ENCODE measurements at regions not wholly inside any gene's neighbourhood (a gene's known extent, or its start where the extent isn't known, plus 50 kb on each side); places are given as distances from the start of the nearest gene placed in this dataset.

GRCh38 chr4:111664308-111664945, 480.8 kb upstream of the FAM241A start:
- in situ Hi-C loops (cut with MboI), result no loop called here
- H3K9me3 ChIP-seq (replicated peaks; ENCODE audit: control insufficient read depth, insufficient read depth, low read depth, low read length), result no peaks in the 10 kb centered on the region
- FAIRE-seq (no peak), DNase-seq (ENCODE audit: extremely low read depth in 1 of 4, low spot score in 3 of 4) (no peak), ATAC-seq (no peak)
- ChIA-PET POLR2A (no interaction called here), CTCF (ENCODE audit: low intra/inter-chr PET ratio) (no interaction called here)
- no peaks in the 10 kb centered on the region for H3K9me1 ChIP-seq (ENCODE audit: control insufficient read depth, insufficient read depth, low read length)
- no peaks in the 10 kb centered on the region for H3K27me3 ChIP-seq (ENCODE audit: control insufficient read depth in 2 of 2, insufficient read depth in 2 of 2, low read length in 2 of 2)
- H3K4me3 ChIP-seq, result no peak overlapping the region
- no peaks in the 10 kb centered on the region for H3K36me3 ChIP-seq (ENCODE audit: control insufficient read depth, insufficient read depth, low read length)
- H3K79me2 ChIP-seq (ENCODE audit: control insufficient read depth, insufficient read depth, low read length), result no peaks in the 10 kb centered on the region
- no peak overlapping the region for H3K9ac ChIP-seq (ENCODE audit: insufficient read depth in 1 of 2, low read depth in 2 of 2, low read length in 2 of 2)
- H4K20me1 ChIP-seq (replicated peaks; ENCODE audit: control insufficient read depth, insufficient read depth, low read length), result no peaks in the 10 kb centered on the region
- no TSS peak for BruUV-seq (replicated peaks)
- H3K27ac ChIP-seq (ENCODE audit: extremely low read depth, low read depth, low read length), result no peak overlapping the region
- 0% methylated on average over 1 of the region's 1 CpG for WGBS (ENCODE audit: insufficient coverage, low coverage, missing lambda C conversion rate)
- intact Hi-C loops (cut with micrococcal nuclease), result no loop called here
- H3K4me1 ChIP-seq (replicated peaks in 1 of 2; ENCODE audit: control insufficient read depth in 2 of 2, insufficient read depth in 2 of 2, low read length in 2 of 2), result no peaks in the 10 kb centered on the region
- H3K4me2 ChIP-seq (ENCODE audit: insufficient read depth, low read length), result no peak overlapping the region
- H2AFZ ChIP-seq (ENCODE audit: low read depth, low read length), result no peak overlapping the region
- TF ChIP-seq, protein P1, sequence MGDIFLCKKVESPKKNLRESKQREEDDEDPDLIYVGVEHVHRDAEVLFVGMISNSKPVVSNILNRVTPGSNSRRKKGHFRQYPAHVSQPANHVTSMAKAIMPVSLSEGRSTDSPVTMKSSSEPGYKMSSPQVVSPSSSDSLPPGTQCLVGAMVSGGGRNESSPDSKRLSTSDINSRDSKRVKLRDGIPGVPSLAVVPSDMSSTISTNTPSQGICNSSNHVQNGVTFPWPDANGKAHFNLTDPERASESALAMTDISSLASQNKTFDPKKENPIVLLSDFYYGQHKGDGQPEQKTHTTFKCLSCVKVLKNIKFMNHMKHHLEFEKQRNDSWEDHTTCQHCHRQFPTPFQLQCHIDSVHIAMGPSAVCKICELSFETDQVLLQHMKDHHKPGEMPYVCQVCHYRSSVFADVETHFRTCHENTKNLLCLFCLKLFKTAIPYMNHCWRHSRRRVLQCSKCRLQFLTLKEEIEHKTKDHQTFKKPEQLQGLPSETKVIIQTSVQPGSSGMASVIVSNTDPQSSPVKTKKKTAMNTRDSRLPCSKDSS (IDR thresholded peaks at IDR 0.05; ENCODE audit: low read depth, partially characterized antibody), result no peak
- no peak for TF ChIP-seq NR2F6 (CRISPR knock-in tag; IDR thresholded peaks at IDR 0.05)
- TF ChIP-seq, protein P2, sequence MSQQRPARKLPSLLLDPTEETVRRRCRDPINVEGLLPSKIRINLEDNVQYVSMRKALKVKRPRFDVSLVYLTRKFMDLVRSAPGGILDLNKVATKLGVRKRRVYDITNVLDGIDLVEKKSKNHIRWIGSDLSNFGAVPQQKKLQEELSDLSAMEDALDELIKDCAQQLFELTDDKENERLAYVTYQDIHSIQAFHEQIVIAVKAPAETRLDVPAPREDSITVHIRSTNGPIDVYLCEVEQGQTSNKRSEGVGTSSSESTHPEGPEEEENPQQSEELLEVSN (IDR thresholded peaks at IDR 0.05; ENCODE audit: borderline replicate concordance in 1 of 2, extremely low read depth in 1 of 2, insufficient read depth in 1 of 2, insufficient read length in 1 of 2, low read depth in 1 of 2, low read length in 1 of 2, poor library complexity in 1 of 2, severe bottlenecking in 1 of 2), result no peak
- TF ChIP-seq NFRKB (IDR thresholded peaks at IDR 0.05; ENCODE audit: low read depth), result no peak
- TF ChIP-seq DACH1 (IDR thresholded peaks at IDR 0.05; ENCODE audit: partially characterized antibody), result no peak
- TF ChIP-seq SAFB2 (IDR thresholded peaks at IDR 0.05; ENCODE audit: borderline replicate concordance, low read depth, low read length, severe bottlenecking), result no peak
- no peak for TF ChIP-seq EWSR1 (IDR thresholded peaks at IDR 0.05; ENCODE audit: borderline replicate concordance, low read depth, partially characterized antibody)
- TF ChIP-seq ZNF282 (CRISPR knock-in tag; IDR thresholded peaks at IDR 0.05), result no peak
- no peak for TF ChIP-seq ZNF551 (CRISPR knock-in tag; IDR thresholded peaks at IDR 0.05)
- TF ChIP-seq, protein P3, sequence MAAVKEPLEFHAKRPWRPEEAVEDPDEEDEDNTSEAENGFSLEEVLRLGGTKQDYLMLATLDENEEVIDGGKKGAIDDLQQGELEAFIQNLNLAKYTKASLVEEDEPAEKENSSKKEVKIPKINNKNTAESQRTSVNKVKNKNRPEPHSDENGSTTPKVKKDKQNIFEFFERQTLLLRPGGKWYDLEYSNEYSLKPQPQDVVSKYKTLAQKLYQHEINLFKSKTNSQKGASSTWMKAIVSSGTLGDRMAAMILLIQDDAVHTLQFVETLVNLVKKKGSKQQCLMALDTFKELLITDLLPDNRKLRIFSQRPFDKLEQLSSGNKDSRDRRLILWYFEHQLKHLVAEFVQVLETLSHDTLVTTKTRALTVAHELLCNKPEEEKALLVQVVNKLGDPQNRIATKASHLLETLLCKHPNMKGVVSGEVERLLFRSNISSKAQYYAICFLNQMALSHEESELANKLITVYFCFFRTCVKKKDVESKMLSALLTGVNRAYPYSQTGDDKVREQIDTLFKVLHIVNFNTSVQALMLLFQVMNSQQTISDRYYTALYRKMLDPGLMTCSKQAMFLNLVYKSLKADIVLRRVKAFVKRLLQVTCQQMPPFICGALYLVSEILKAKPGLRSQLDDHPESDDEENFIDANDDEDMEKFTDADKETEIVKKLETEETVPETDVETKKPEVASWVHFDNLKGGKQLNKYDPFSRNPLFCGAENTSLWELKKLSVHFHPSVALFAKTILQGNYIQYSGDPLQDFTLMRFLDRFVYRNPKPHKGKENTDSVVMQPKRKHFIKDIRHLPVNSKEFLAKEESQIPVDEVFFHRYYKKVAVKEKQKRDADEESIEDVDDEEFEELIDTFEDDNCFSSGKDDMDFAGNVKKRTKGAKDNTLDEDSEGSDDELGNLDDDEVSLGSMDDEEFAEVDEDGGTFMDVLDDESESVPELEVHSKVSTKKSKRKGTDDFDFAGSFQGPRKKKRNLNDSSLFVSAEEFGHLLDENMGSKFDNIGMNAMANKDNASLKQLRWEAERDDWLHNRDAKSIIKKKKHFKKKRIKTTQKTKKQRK (IDR thresholded peaks at IDR 0.05; ENCODE audit: borderline replicate concordance, low read depth, low read length), result no peak
- no peak for TF ChIP-seq SIX5 (IDR thresholded peaks at IDR 0.05; ENCODE audit: borderline replicate concordance in 1 of 2, insufficient read depth in 1 of 2, low read depth in 1 of 2, low read length in 2 of 2)
- no peak for TF ChIP-seq SIN3B (IDR thresholded peaks at IDR 0.05; ENCODE audit: low read depth)
- no peak for TF ChIP-seq NCOA6 (IDR thresholded peaks at IDR 0.05)
- TF ChIP-seq POLR2AphosphoS2 (IDR thresholded peaks at IDR 0.05; ENCODE audit: low read length), result no peak
- TF ChIP-seq HMG20B (CRISPR knock-in tag; IDR thresholded peaks at IDR 0.05), result no peak
- TF ChIP-seq RAD51 (IDR thresholded peaks at IDR 0.05; ENCODE audit: borderline replicate concordance, low read depth), result no peak
- TF ChIP-seq TCF3 (CRISPR knock-in tag; IDR thresholded peaks at IDR 0.05), result no peak
- no peak for TF ChIP-seq SMARCC2 (IDR thresholded peaks at IDR 0.05; ENCODE audit: low read depth)
